ENCODE measurements at regions not wholly inside any gene's neighbourhood (a gene's known extent, or its start where the extent isn't known, plus 50 kb on each side); places are given as distances from the start of the nearest gene placed in this dataset.

DNA sequence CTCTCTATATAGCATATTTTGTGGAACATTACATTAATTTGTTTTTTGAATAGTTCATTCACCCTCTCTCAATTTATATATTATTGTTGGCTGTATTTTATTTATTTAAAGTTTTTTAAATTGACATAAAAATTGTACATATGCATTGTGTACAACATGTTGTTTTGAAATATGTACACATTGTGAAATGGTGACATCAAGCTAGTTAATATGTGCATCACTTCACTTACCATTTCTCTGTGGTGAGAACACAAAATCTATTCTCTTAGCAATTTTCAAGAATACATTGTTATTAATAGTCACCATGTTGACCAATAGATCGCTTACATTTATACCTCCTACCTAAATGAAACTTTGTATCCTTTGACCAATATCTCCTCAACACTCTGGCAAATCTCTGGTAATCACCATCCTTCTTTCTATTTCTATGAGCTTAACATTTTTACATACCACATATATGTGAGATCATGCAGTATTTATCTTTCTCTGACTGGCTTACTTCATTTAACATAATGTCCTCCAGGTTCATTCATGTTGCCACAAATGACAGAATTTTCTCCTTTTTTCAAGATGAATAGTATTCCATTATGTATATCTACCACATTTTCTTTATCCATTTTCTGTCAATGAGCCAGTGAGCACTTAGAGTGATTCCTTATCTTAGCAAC is 180.9 kb upstream of the DEPDC1 start:
- WGBS, 2 donors (ENCODE audit: low coverage in 1 of 2) = 90 to 91% methylated on average over 1 of the region's 1 CpG
- H3K9me3 ChIP-seq = no peaks in the 10 kb centered on the region
- H3K27me3 ChIP-seq = no peaks in the 10 kb centered on the region
- no peak for TF ChIP-seq POLR2AphosphoS5 (IDR thresholded peaks at IDR 0.05)
- no peak for TF ChIP-seq POLR2A (IDR thresholded peaks at IDR 0.05)
- TF ChIP-seq, protein P1, sequence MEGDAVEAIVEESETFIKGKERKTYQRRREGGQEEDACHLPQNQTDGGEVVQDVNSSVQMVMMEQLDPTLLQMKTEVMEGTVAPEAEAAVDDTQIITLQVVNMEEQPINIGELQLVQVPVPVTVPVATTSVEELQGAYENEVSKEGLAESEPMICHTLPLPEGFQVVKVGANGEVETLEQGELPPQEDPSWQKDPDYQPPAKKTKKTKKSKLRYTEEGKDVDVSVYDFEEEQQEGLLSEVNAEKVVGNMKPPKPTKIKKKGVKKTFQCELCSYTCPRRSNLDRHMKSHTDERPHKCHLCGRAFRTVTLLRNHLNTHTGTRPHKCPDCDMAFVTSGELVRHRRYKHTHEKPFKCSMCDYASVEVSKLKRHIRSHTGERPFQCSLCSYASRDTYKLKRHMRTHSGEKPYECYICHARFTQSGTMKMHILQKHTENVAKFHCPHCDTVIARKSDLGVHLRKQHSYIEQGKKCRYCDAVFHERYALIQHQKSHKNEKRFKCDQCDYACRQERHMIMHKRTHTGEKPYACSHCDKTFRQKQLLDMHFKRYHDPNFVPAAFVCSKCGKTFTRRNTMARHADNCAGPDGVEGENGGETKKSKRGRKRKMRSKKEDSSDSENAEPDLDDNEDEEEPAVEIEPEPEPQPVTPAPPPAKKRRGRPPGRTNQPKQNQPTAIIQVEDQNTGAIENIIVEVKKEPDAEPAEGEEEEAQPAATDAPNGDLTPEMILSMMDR (IDR thresholded peaks at IDR 0.05) = no peak
- TF ChIP-seq EP300 (IDR thresholded peaks at IDR 0.05) = no peak
- no peaks in the 10 kb centered on the region for H3K36me3 ChIP-seq
- H3K4me1 ChIP-seq = no peaks in the 10 kb centered on the region
- ATAC-seq = no peak
- H3K4me3 ChIP-seq = no peak overlapping the region
- H3K27ac ChIP-seq = no peak overlapping the region

DNA sequence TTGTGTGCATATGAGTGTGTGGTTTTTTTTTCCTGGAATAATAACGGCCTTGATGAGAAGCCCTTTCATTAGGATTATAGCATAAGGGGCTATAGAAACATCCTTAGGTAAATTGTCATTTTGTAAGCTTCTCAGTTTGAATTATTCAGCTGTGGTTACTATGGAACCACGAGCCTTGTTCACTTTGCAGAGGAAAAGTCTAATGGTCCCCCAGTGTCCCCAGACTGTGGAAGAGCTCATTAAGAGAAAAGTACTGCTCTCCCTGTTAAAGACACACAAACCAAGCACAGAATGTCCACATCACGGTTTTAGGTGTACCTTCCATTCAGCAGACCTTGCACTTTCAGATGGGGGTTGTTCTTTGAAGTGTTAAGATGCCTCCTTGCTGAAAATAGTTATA is 199.3 kb upstream of the DEPDC1 start:
- Histone ChIP-seq H3K4me3 (no peak overlapping the region), H3K27me3 (no peaks in the 10 kb centered on the region), H3K9me3 (no peaks in the 10 kb centered on the region), H3K36me3 (no peaks in the 10 kb centered on the region), H3K4me1 (no peaks in the 10 kb centered on the region), H3K27ac (no peak overlapping the region)
- TF ChIP-seq POLR2A (IDR thresholded peaks at IDR 0.05) = no peak
- no peak for TF ChIP-seq EP300 (IDR thresholded peaks at IDR 0.05)
- TF ChIP-seq, protein P1 (IDR thresholded peaks at IDR 0.05) = no peak
- no peak for TF ChIP-seq POLR2AphosphoS5 (IDR thresholded peaks at IDR 0.05)
- ATAC-seq = no peak
- 63 to 85% methylated on average over 1 to 3 of the region's 3 CpGs for WGBS, 2 donors (ENCODE audit: low coverage in 1 of 2)

DNA sequence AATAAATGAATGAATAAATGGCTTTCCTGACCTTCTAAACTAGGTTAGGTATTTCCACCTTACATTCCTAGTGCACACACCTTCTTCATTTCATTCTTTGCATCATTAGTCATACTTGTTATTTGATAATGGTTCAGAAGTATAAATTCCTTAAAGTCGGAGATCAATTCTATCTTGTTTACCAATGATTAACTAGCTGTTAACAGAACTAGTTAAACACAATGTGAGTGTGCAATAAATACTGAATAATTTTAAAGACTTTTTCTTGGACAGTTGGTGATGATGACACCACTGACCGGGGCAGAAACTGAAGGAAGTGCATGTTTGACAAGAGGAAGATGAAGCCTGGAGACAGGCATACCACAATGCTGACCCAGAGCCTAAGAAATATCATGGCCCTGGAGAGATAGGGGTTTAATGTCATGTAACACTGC is 207.1 kb upstream of the DEPDC1 start:
- TF ChIP-seq POLR2A (IDR thresholded peaks at IDR 0.05) = no peak
- no peak for TF ChIP-seq POLR2AphosphoS5 (IDR thresholded peaks at IDR 0.05)
- TF ChIP-seq, protein P1 (IDR thresholded peaks at IDR 0.05) = no peak
- TF ChIP-seq EP300 (IDR thresholded peaks at IDR 0.05) = no peak
- Histone ChIP-seq H3K27ac (no peak overlapping the region), H3K36me3 (no peaks in the 10 kb centered on the region), H3K4me1 (no peaks in the 10 kb centered on the region), H3K27me3 (no peaks in the 10 kb centered on the region), H3K4me3 (no peak overlapping the region), H3K9me3 (peaks cover 0 to 3% (median 0%) of the 10 kb centered on the region in 3 donors)
- no peak for ATAC-seq
- 64 to 82% methylated on average over 2 of the region's 2 CpGs for WGBS, 2 donors (ENCODE audit: low coverage in 1 of 2)

DNA sequence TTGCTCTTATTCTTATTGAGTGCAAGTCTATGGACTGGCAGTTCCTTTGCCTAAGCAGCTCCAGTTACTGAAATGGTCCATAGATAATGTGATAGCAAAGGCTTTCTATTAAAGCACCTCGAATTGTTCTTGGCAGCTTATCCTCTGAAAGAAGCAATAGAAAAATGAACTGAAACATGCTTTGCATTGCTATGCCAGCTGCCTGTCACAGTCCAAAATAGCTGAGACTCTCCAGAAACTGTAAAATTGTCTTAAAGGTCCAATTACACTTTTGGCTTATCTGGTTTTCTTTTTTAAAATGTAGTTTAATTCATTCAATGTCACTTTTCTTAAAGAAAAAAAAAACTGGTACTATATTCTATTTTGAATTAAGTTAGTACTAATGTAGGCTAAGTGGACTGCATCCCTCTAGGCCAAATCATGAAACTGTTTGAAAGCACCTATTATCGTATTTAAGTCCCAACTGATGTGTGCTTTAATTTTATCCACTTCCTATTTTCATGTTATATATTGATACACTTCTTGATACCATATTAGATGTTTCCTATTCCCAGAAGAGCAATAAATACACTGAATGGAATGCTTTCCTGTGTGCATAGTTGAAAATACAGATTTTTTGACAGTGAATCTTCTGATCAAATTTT is 208.0 kb upstream of the DEPDC1 start:
- Histone ChIP-seq H3K27ac (no peak overlapping the region), H3K9me3 (peaks cover 0 to 13% (median 0%) of the 10 kb centered on the region in 3 donors), H3K27me3 (no peaks in the 10 kb centered on the region), H3K4me3 (no peak overlapping the region), H3K4me1 (no peaks in the 10 kb centered on the region), H3K36me3 (no peaks in the 10 kb centered on the region)
- ATAC-seq = no peak
- 26 to 87% methylated on average over 1 to 2 of the region's 2 CpGs for WGBS, 2 donors (ENCODE audit: low coverage in 1 of 2)
- no peak for TF ChIP-seq POLR2AphosphoS5 (IDR thresholded peaks at IDR 0.05)
- no peak for TF ChIP-seq EP300 (IDR thresholded peaks at IDR 0.05)
- TF ChIP-seq POLR2A (IDR thresholded peaks at IDR 0.05) = no peak
- TF ChIP-seq, protein P1 (IDR thresholded peaks at IDR 0.05) = no peak

DNA sequence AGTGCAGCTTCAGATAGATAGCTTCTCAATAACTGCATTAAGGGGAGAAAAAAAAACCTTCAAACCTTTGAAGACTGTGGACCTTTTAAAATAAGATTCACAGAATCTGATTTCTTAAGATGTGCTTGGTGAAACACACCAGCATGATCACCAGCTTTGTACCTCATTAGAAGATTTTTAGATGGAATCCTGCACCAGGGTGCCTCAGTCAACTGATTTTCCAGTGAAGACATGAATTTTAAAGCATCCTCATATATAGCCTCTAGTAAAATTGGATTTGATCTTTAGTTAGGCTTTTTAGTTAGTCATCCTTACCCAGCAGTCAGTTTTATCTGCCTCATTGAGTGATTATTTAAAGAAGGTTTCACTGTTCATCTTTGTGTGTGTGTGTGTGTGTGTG is 208.6 kb upstream of the DEPDC1 start:
- Histone ChIP-seq H3K27me3 (no peaks in the 10 kb centered on the region), H3K9me3 (peaks cover 0 to 18% (median 0%) of the 10 kb centered on the region in 3 donors), H3K27ac (no peak overlapping the region), H3K4me3 (no peak overlapping the region), H3K36me3 (no peaks in the 10 kb centered on the region), H3K4me1 (no peaks in the 10 kb centered on the region)
- TF ChIP-seq POLR2A (IDR thresholded peaks at IDR 0.05) = no peak
- TF ChIP-seq POLR2AphosphoS5 (IDR thresholded peaks at IDR 0.05) = no peak
- TF ChIP-seq EP300 (IDR thresholded peaks at IDR 0.05) = no peak
- TF ChIP-seq, protein P1 (IDR thresholded peaks at IDR 0.05) = no peak
- ATAC-seq = no peak

All from gastroesophageal sphincter (tissue), 4 donors.